K562 (cell line): ENCODE measurements at regions not wholly inside any gene's neighbourhood (a gene's known extent, or its start where the extent isn't known, plus 50 kb on each side); places are given as distances from the start of the nearest gene placed in this dataset.

Source experiments
- ATAC-seq: fragments of 200-7000 bp; cut with Tn5 transposase; 3 replicates; pipeline ENCODE4 v1.9.1; 2020; ENCODE audit warnings: moderate library complexity
- BruUV-seq: library from RNA; stranded (reverse); fragments of 400-500 nt; replicated peaks from 2 replicates; lab custom pipeline; 2021; lab: Mats Ljungman, UMichigan
- CTCF ChIA-PET: fragments of 300-600 bp; formaldehyde crosslinking; extraction: SDS; loops from one replicate; lab custom pipeline; 2021; ENCODE audit warnings: low intra/inter-chr PET ratio; lab: Yijun Ruan, JAX
- POLR2A ChIA-PET: fragments of 300-600, 350-650 bp; sonication (Branson Sonifier 250); formaldehyde crosslinking; extraction: SDS; loops from one replicate; lab custom pipeline; 2021; ENCODE audit warnings: antibody characterized with exemption, inconsistent platforms; lab: Yijun Ruan, JAX
- DNase-seq, 4 experiments: peaks; one replicate each; pipeline versions ENCODE4 v3.0.0 to v3.0.0-alpha.2; 2011 to 2018; ENCODE audit warnings: low spot score in 3 of 4, mixed read lengths in 3 of 4; ENCODE audit errors: extremely low read depth in 1 of 4
- FAIRE-seq: peaks from 2 replicates; lab custom pipeline; 2011; peaks lifted over from hg19 to GRCh38; lab: Jason Lieb, UNC
- H2AFZ ChIP-seq: 2 replicates; pipeline ENCODE4 v1.6.0; 2011; ENCODE audit warnings: low read depth, low read length, control low read depth, inconsistent platforms
- H3K27ac ChIP-seq: fragments of 200-600 bp; 3 replicates; pipeline ENCODE4 v1.8.0; 2011; ENCODE audit warnings: low read depth, mild to moderate bottlenecking, control low read depth, inconsistent platforms, low read length, moderate library complexity, mixed read lengths; ENCODE audit errors: extremely low read depth
- H3K27me3 ChIP-seq, 2 experiments: fragments of 300-600 bp in 1 of 2; 2 replicates in 1 of 2; 3 replicates in 1 of 2; pipeline versions ENCODE4 v1.6.0 to v1.8.0; 2011; ENCODE audit warnings: inconsistent platforms in 2 of 2, low read length in 2 of 2, mild to moderate bottlenecking in 1 of 2, mixed read lengths in 1 of 2, moderate library complexity in 1 of 2; ENCODE audit not compliant: control insufficient read depth in 2 of 2, insufficient read depth in 2 of 2
- H3K36me3 ChIP-seq: fragments of 300-600 bp; 3 replicates; pipeline ENCODE4 v1.8.0; 2011; ENCODE audit warnings: mild to moderate bottlenecking, low read length, inconsistent platforms; ENCODE audit not compliant: control insufficient read depth, insufficient read depth
- H3K4me1 ChIP-seq, 2 experiments: fragments of 200-600 bp in 1 of 2; replicated peaks in 1 of 2; 2 replicates in 1 of 2; 3 replicates in 1 of 2; pipeline versions ENCODE4 v1.5.1 to v1.8.0; 2011; ENCODE audit warnings: inconsistent platforms in 2 of 2, low read length in 2 of 2, mild to moderate bottlenecking in 1 of 2, mixed read lengths in 1 of 2, moderate library complexity in 1 of 2; ENCODE audit not compliant: control insufficient read depth in 2 of 2, insufficient read depth in 2 of 2
- H3K4me2 ChIP-seq: 2 replicates; pipeline ENCODE4 v1.6.1; 2011; ENCODE audit warnings: low read length, control low read depth, inconsistent platforms, mixed read lengths; ENCODE audit not compliant: insufficient read depth
- H3K4me3 ChIP-seq: fragments of 200-600 bp; sonication (generic), shearing (Covaris generic); 2 replicates; pipeline ENCODE4 v1.5.1; 2016; ENCODE audit warnings: control low read depth, inconsistent platforms
- H3K79me2 ChIP-seq: fragments of 200-600 bp; 3 replicates; pipeline ENCODE4 v1.8.0; 2011; ENCODE audit warnings: low read length, inconsistent platforms; ENCODE audit not compliant: control insufficient read depth, insufficient read depth
- H3K9ac ChIP-seq, 2 experiments: 2 replicates each; pipeline versions ENCODE4 v1.6.0 to v1.6.1; 2011; ENCODE audit warnings: low read depth in 2 of 2, low read length in 2 of 2, control low read depth in 1 of 2, inconsistent platforms in 1 of 2, mild to moderate bottlenecking in 1 of 2, mixed read lengths in 1 of 2; ENCODE audit not compliant: insufficient read depth in 1 of 2
- H3K9me1 ChIP-seq: one replicate; pipeline ENCODE4 v1.6.0; 2011; ENCODE audit warnings: inconsistent platforms, mild to moderate bottlenecking, low read length, moderate library complexity; ENCODE audit not compliant: control insufficient read depth, insufficient read depth
- H3K9me3 ChIP-seq: replicated peaks from 2 replicates; pipeline ENCODE4 v1.5.1; 2011; ENCODE audit warnings: low read depth, low read length, inconsistent platforms; ENCODE audit not compliant: control insufficient read depth, insufficient read depth
- H4K20me1 ChIP-seq: replicated peaks from 2 replicates; pipeline ENCODE4 v1.6.1; 2011; ENCODE audit warnings: low read length, inconsistent platforms, mixed read lengths; ENCODE audit not compliant: control insufficient read depth, insufficient read depth
- CBFA2T3 ChIP-seq: fragments of 450-650 bp; IDR thresholded peaks from 2 replicates; pipeline ENCODE4 v1.6.1; 2017
- KAT8 ChIP-seq: fragments of 450-650 bp; IDR thresholded peaks from 2 replicates; pipeline ENCODE4 v1.6.1; 2016; ENCODE audit warnings: low read depth, mild to moderate bottlenecking
- SOX6 ChIP-seq: fragments of 450-650 bp; IDR thresholded peaks from 2 replicates; pipeline ENCODE4 v1.6.1; 2014; ENCODE audit warnings: mild to moderate bottlenecking
- SPI1 ChIP-seq: IDR thresholded peaks from 2 replicates; pipeline ENCODE4 v1.6.1; 2011; ENCODE audit warnings: low read depth, low read length, control low read depth, borderline replicate concordance
- SRSF3 ChIP-seq: fragments of 200-400 bp; formaldehyde crosslinking; IDR thresholded peaks from 2 replicates; pipeline ENCODE4 v1.6.1; 2016; ENCODE audit warnings: mild to moderate bottlenecking, low read length, moderate library complexity; ENCODE audit not compliant: insufficient read depth
- TCF3 ChIP-seq: sonication (generic); formaldehyde crosslinking; IDR thresholded peaks from 2 replicates; pipeline ENCODE4 v1.4.0; 2020; ENCODE audit warnings: mild to moderate bottlenecking, missing genetic modification reagents
- ZNF174 ChIP-seq: fragments of 250-450 bp; sonication (Bioruptor Pico); IDR thresholded peaks from 2 replicates; pipeline ENCODE4 v1.4.0; 2020; ENCODE audit warnings: mild to moderate bottlenecking
- WGBS: fragments of 100-300 bp; shearing (Covaris generic); methylation state at CpG from one replicate; pipeline ENCODE4 v1.1.6; 2016; ENCODE audit warnings: low coverage, mixed read lengths; ENCODE audit not compliant: insufficient coverage; ENCODE audit errors: missing lambda C conversion rate; 5-methylcytosine and 5-hydroxymethylcytosine counted together
- in situ Hi-C: fragments of 300-500 bp; cut with MboI; formaldehyde crosslinking; loops from 4 replicates; pipeline ENCODE4 v1.15.0; 2018; ENCODE audit warnings: inconsistent platforms, mixed read lengths
- intact Hi-C: fragments of 100-400 bp; cut with micrococcal nuclease; formaldehyde crosslinking; loops from 2 replicates; pipeline ENCODE4 v1.14.2; 2022
- TF ChIP-seq, protein P1 (sequence below), 2 experiments: fragments of 250-450 bp in 1 of 2; fragments of 450-650 bp in 1 of 2; sonication (Bioruptor Pico) in 1 of 2; IDR thresholded peaks; 2 replicates each; pipeline versions ENCODE4 v1.6.1 to v1.8.0; 2016 to 2021; ENCODE audit warnings: mild to moderate bottlenecking in 2 of 2, moderate library complexity in 2 of 2, missing compliant biosample characterization in 1 of 2, missing genetic modification characterization in 1 of 2

DNA sequence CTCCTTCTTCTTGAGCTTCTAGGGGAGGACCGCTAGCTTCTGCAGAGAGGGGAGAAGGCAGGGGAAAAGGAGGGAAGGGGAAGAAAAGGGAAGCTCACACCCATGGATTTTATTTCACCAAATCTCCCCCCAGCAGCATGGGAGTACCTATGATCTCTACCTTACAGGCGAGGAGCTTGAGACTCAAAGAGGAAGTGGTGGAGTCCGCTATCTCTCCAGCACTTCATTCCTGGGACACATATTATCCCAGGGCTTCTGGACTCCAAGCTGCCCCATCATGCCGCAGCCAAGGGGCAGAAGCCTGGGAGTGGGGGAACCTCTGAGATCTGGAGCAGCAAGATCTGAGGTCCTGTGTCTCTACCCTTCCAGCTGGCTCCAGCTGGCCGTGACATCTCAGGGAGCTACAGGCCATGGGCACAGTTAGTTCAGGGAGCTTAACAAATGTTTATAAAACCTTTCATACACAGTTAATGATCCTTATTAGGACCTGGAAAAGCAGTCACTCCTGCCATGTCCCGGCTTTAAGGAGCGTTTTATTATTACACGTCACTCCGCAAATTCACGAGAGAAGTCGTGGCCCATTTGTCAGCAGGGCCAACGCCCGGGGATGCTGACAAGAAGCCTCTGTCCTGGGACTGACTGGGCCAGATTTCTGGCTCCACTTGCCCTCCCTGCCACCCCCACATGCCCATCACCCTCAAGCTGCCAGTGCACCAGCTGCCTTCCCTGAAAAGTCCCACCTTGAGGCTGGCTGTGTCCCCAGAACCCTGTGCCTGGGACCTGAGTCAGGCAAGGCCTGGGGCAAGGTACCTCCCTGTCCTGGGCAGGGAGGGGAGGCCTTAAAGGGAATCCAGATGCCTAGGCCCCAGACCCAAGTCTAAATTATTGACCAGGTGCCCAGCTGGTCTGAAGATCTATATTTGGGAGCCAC lies 132.1 kb upstream of the ZMIZ1 start:
- H4K20me1 ChIP-seq: no peaks in the 10 kb centered on the region; the same call in none of the 2 replicates
- FAIRE-seq (peak; percentile 60), DNase-seq (no peak), ATAC-seq (peak; percentile 7; the same call in 1 of the 3 replicates)
- no peak overlapping the region for H3K27ac ChIP-seq
- WGBS: 36% methylated on average over 13 of the region's 13 CpGs
- no peaks in the 10 kb centered on the region for H3K9me1 ChIP-seq
- no TSS peak for BruUV-seq
- TF ChIP-seq, protein P1, sequence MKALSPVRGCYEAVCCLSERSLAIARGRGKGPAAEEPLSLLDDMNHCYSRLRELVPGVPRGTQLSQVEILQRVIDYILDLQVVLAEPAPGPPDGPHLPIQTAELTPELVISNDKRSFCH (CRISPR knock-in tag; IDR thresholded peaks at IDR 0.05): no peak
- TF ChIP-seq, protein P1 (tag; IDR thresholded peaks at IDR 0.05): 0 out of 2 replicates have a peak, but pooled peaks have one; percentile 5
- TF ChIP-seq KAT8 (no peak), TCF3 (peak; percentile 46), SPI1 (peak; percentile 96), SOX6 (no peak), SRSF3 (no peak), ZNF174 (CRISPR knock-in tag) (no peak), CBFA2T3 (peak; percentile 20; the same call in 1 of the 2 replicates)
- intact Hi-C loops (loop anchor here (1.0 to 2.0 kb wide), 2 partner anchors 130 to 259 kb away; no protein-coding TSS in a partner anchor), in situ Hi-C loops (loop anchor here (5.0 kb wide), 1 partner anchor 261 kb away; no protein-coding TSS in a partner anchor)
- H3K9ac ChIP-seq: peak overlapping the region in 1 of 2 experiments; percentile 6; a peak in 1 of 4 replicates
- no peaks in the 10 kb centered on the region for H3K36me3 ChIP-seq
- ChIA-PET POLR2A (interaction anchor here (0.6 to 1.0 kb wide), 5 partner anchors 11 to 130 kb away, joined by 3 read pairs; no protein-coding TSS in a partner anchor), CTCF (interaction anchor here (0.6 kb wide), 1 partner anchor 260 kb away, joined by 3 read pairs; no protein-coding TSS in a partner anchor)
- no peaks in the 10 kb centered on the region for H3K9me3 ChIP-seq
- H3K79me2 ChIP-seq: no peaks in the 10 kb centered on the region
- H3K4me2 ChIP-seq: no peak overlapping the region
- H3K4me1 ChIP-seq: peaks cover 5 to 17% of the 10 kb centered on the region in 2 experiments
- H3K4me3 ChIP-seq: no peak overlapping the region
- H2AFZ ChIP-seq: 0 out of 2 replicates have a peak overlapping the region, but pooled peaks have one; percentile 34
- H3K27me3 ChIP-seq: peaks cover 31 to 46% of the 10 kb centered on the region in 2 experiments
